ENCODE measurements at regions not wholly inside any gene's neighbourhood (a gene's known extent, or its start where the extent isn't known, plus 50 kb on each side); places are given as distances from the start of the nearest gene placed in this dataset.
"Not testable (repeated sequence)": the region's sequence is repeated elsewhere in the genome, so short reads cannot be mapped to it uniquely, and the experiment has no call there.

DNA sequence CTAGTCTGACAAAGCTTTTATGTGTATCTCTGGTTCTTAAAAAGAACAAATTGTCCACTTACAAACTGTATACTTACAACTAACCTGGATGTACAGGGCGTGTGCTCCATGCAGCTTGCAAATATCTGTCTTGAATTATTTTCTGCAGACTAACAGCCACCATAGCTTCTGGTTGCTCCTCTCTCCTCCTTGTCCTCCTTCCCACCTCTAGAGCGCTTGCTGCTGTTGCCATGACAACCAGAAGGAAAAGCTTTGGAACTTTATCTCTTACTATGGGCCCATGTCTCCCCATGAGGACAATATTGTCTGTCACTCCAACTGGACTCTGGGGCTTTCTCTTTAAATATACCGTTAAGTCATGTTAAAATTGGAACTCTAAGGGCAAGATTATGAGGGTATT lies 71.5 kb upstream of the DHX40 start:
- H3K4me3 ChIP-seq (ENCODE audit: low read length) = no peak overlapping the region
- TF ChIP-seq, protein P1, sequence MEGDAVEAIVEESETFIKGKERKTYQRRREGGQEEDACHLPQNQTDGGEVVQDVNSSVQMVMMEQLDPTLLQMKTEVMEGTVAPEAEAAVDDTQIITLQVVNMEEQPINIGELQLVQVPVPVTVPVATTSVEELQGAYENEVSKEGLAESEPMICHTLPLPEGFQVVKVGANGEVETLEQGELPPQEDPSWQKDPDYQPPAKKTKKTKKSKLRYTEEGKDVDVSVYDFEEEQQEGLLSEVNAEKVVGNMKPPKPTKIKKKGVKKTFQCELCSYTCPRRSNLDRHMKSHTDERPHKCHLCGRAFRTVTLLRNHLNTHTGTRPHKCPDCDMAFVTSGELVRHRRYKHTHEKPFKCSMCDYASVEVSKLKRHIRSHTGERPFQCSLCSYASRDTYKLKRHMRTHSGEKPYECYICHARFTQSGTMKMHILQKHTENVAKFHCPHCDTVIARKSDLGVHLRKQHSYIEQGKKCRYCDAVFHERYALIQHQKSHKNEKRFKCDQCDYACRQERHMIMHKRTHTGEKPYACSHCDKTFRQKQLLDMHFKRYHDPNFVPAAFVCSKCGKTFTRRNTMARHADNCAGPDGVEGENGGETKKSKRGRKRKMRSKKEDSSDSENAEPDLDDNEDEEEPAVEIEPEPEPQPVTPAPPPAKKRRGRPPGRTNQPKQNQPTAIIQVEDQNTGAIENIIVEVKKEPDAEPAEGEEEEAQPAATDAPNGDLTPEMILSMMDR (conservative IDR thresholded peaks at IDR 0.05; ENCODE audit: low read length) = no peak
- no peak for DNase-seq (ENCODE audit: low read depth)

DNA sequence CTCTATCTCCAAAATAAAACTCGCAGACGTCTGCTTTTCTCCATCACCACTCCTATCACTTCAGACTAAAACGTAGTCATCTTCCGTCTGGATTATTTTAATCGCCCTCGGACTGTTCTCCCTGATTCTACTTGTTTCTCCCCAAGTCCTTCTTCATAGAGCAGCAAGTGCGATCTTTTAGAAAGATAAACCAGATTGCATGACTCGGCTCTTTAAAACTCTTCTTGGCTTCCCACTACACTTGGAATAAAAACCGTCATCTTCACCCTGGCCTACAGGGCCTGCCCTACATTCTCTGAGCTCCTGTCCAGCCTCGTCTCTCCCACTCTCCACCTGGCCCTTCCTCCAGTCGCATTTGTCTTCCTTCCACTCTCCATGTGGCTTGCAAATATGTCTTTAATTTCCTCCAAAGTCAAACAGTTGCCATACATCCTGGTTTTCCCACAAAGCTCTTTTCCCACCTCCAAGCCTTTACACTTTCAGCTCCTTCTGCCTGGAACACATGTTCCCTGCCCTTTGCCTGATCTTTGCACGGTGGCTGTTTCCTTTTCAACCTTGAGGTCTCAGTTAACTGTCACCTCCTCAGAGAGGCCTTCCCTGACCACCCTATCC lies 70.5 kb upstream of the DHX40 start:
- DNase-seq (ENCODE audit: low read depth) = no peak
- H3K4me3 ChIP-seq (ENCODE audit: low read length) = no peak overlapping the region
- TF ChIP-seq, protein P1 (conservative IDR thresholded peaks at IDR 0.05; ENCODE audit: low read length) = no peak

DNA sequence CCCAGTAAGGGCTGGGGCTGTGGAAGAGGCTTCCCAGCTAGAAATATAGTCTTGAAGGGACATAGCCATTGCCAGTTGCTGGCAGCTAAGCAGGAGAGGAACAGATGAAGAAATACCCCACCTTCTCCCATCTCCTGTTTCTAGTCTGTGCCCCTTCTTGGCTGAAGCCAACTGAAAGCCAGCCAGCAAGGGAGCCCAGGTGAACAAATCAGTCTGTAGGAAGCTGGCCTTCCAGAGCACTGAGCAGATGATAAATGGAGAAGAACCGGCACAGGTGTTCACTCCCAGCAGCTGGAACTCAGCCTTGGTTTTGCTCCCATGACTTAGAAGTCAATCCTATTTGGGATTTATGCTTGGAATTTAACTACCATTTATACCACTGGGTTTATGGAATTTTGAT lies 69.2 kb upstream of the DHX40 start:
- DNase-seq (ENCODE audit: low read depth) = no peak
- H3K4me3 ChIP-seq (ENCODE audit: low read length) = no peak overlapping the region
- TF ChIP-seq, protein P1 (conservative IDR thresholded peaks at IDR 0.05; ENCODE audit: low read length) = no peak

- TF ChIP-seq, protein P1 (conservative IDR thresholded peaks at IDR 0.05; ENCODE audit: low read length) = no peak
- DNase-seq (ENCODE audit: low read depth) = peak; percentile 63
- H3K4me3 ChIP-seq (ENCODE audit: low read length) = no peak overlapping the region
These were observed 66.7 kb upstream of the DHX40 start for GRCh38 chr17:59498530-59499307.

DNA sequence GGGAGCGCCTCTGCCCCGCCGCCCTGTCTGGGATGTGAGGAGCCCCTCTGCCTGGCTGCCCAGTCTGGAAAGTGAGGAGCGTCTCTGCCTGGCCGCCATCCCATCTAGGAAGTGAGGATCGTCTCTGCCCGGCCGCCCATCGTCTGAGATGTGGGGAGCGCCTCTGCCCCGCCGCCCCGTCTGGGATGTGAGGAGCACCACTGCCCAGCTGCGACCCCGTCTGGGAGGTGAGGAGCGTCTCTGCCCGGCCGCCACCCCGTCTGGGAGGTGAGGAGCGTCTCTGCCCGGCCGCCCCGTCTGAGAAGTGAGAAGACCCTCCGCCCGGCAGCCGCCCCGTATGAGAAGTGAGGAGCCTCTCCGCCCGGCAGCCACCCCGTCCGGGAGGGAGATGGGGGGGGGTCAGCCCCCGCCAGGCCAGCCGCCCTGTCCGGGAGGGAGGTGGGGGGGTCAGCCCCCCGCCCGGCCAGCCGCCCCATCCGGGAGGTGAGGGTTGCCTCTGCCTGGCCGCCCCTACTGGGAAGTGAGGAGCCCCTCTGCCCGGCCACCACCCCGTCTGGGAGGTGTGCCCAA lies 65.2 kb upstream of the DHX40 start:
- not testable (repeated sequence) for DNase-seq (ENCODE audit: low read depth); H3K4me3 ChIP-seq (ENCODE audit: low read length)

- TF ChIP-seq, protein P1 (conservative IDR thresholded peaks at IDR 0.05; ENCODE audit: low read length) = no peak
- H3K4me3 ChIP-seq (ENCODE audit: low read length) = no peak overlapping the region
- no peak for DNase-seq (ENCODE audit: low read depth)
These were observed 63.7 kb upstream of the DHX40 start for GRCh38 chr17:59501690-59502089.

DNA sequence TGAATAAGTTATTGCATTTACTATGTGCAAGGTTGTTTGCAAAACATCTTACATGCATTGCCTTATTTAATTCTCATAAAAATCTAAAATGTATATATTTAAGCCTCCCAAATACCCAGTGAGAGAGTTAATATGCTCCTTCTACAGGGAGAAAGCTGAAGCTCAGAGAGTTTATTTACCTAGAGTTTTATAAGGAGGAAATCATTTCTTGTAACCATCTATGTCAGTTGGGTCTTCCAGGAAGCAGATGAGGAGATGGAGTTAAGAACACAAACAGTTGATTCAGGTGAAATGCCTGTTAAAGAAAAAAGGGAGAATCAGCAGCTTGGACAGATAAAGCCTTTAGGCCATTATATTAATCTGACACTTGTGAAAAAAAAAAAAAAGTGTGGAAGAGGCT lies 62.6 kb upstream of the DHX40 start:
- no peak for DNase-seq (ENCODE audit: low read depth)
- H3K4me3 ChIP-seq (ENCODE audit: low read length) = no peak overlapping the region
- TF ChIP-seq, protein P1 (conservative IDR thresholded peaks at IDR 0.05; ENCODE audit: low read length) = no peak
